Gastrocnemius medialis (tissue), 4 donors: ENCODE measurements at regions not wholly inside any gene's neighbourhood (a gene's known extent, or its start where the extent isn't known, plus 50 kb on each side); places are given as distances from the start of the nearest gene placed in this dataset.

Source experiments
- ATAC-seq, 2 donors: fragments of 150-250 bp; one replicate each; pipeline ENCODE4 v1.9.1; 2016
- DNase-seq, 2 donors: peaks; one replicate each; pipeline ENCODE4 v3.0.0-alpha.2; 2019
- H3K27ac ChIP-seq, 4 donors: fragments of 200-600 bp; sonication (generic); 1 replicate in 1 of 4; 2 replicates in 3 of 4; pipeline ENCODE4 v1.5.1; 2016 to 2018; ENCODE audit warnings: mild to moderate bottlenecking in 2 of 4, moderate library complexity in 1 of 4
- H3K27me3 ChIP-seq, 3 donors: fragments of 200-600 bp; sonication (generic) in 2 of 3; 1 replicate in 1 of 3; 2 replicates in 2 of 3; pipeline versions ENCODE4 v1.5.1 to v1.6.0; 2016 to 2019; ENCODE audit warnings: mild to moderate bottlenecking in 1 of 3, moderate library complexity in 1 of 3
- H3K36me3 ChIP-seq, 2 donors: fragments of 200-600 bp; sonication (generic) in 1 of 2; one replicate each; pipeline ENCODE4 v1.5.1; 2017 to 2018
- H3K4me1 ChIP-seq, 2 donors: fragments of 200-600 bp; sonication (generic) in 1 of 2; one replicate each; pipeline ENCODE4 v1.5.1; 2016 to 2017; ENCODE audit warnings: mild to moderate bottlenecking in 2 of 2
- H3K4me3 ChIP-seq, 4 donors: fragments of 200-600 bp; sonication (generic) in 3 of 4; 1 replicate in 1 of 4; 2 replicates in 3 of 4; pipeline ENCODE4 v1.5.1; 2016 to 2019; ENCODE audit warnings: mild to moderate bottlenecking in 2 of 4
- H3K9me3 ChIP-seq, 3 donors: fragments of 200-600 bp; sonication (generic) in 2 of 3; 1 replicate in 1 of 3; 2 replicates in 2 of 3; pipeline ENCODE4 v1.5.1; 2016 to 2019
- POLR2A ChIP-seq, 2 donors: fragments of 450-650 bp; IDR thresholded peaks; one replicate each; pipeline ENCODE4 v1.6.1; 2017; ENCODE audit warnings: antibody characterized with exemption in 2 of 2, mild to moderate bottlenecking in 2 of 2, moderate library complexity in 2 of 2
- in situ Hi-C, 4 donors: fragments of 200-750 bp; cut with MboI; loops; one replicate each; pipeline versions ENCODE4 v1.15.0 to v1.8.0; 2017; ENCODE audit warnings: low sequenced_read_pairs in 4 of 4
- intact Hi-C: fragments of 100-400 bp; cut with DNase I; formaldehyde crosslinking; loops from one replicate; pipeline ENCODE4 v1.15.1; 2023; ENCODE audit warnings: low total_unique reads
- TF ChIP-seq, protein P1 (sequence below), 5 experiments: fragments of 450-650 bp in 3 of 5; fragments of 200-600 bp in 2 of 5; sonication (generic) in 2 of 5; IDR thresholded peaks in 4 of 5; conservative IDR thresholded peaks in 1 of 5; 1 replicate in 4 of 5; 2 replicates in 1 of 5; pipeline ENCODE4 v1.5.1; 2016 to 2019; ENCODE audit warnings: antibody characterized with exemption in 5 of 5, mild to moderate bottlenecking in 3 of 5, moderate library complexity in 3 of 5

DNA sequence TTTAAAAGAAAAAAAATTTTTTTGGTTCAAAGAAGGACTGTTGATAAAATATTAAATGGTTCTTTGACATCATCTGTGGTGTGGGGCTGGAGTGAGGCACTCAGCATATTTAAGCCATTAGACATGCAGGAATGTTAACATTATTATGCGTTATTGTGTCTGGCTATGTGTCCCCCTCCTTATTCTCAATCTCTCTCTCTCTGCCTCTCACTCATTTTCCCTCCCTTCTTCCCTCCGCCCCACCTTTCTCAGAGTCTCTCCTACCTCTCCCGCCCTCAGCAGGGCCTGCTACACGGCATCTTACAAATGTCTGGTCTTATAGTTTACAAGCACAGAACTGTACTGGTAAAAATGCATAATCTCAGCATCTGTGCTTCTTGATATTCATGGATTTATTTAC, 287.8 kb upstream of the TMEM161B start:
- in situ Hi-C loops (no loop called here), intact Hi-C loops (no loop called here)
- Histone ChIP-seq H3K9me3 (no peaks in the 10 kb centered on the region), H3K4me3 (no peak overlapping the region), H3K27me3 (no peaks in the 10 kb centered on the region), H3K36me3 (no peaks in the 10 kb centered on the region), H3K27ac (no peak overlapping the region), H3K4me1 (no peaks in the 10 kb centered on the region)
- no peak for ATAC-seq
- no peak for DNase-seq
- TF ChIP-seq POLR2A (IDR thresholded peaks at IDR 0.05), result no peak
- TF ChIP-seq, protein P1, sequence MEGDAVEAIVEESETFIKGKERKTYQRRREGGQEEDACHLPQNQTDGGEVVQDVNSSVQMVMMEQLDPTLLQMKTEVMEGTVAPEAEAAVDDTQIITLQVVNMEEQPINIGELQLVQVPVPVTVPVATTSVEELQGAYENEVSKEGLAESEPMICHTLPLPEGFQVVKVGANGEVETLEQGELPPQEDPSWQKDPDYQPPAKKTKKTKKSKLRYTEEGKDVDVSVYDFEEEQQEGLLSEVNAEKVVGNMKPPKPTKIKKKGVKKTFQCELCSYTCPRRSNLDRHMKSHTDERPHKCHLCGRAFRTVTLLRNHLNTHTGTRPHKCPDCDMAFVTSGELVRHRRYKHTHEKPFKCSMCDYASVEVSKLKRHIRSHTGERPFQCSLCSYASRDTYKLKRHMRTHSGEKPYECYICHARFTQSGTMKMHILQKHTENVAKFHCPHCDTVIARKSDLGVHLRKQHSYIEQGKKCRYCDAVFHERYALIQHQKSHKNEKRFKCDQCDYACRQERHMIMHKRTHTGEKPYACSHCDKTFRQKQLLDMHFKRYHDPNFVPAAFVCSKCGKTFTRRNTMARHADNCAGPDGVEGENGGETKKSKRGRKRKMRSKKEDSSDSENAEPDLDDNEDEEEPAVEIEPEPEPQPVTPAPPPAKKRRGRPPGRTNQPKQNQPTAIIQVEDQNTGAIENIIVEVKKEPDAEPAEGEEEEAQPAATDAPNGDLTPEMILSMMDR (IDR thresholded peaks at IDR 0.05 in 4 of 5, conservative IDR thresholded peaks at IDR 0.05 in 1 of 5), result no peak

DNA sequence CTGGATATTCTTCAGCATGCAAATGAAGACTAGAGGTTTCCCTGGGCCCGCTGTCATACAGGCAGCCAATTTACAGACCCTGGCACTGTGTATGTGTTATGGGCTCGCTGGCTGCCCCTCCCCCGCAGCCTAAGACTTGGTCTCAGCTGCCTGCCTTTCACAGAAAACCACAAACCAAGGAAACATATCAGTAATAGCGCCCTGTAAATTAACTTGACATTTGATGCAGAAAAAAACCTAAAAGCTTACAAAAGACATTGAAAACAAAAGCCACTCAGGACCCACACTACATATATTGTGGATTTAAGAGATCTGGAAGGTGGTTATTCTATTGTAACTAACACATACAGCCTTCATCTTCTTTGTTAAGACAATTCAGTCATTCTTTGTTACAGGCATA, 287.0 kb upstream of the TMEM161B start:
- Histone ChIP-seq H3K4me1 (no peaks in the 10 kb centered on the region), H3K27ac (no peak overlapping the region), H3K9me3 (no peaks in the 10 kb centered on the region), H3K4me3 (no peak overlapping the region), H3K27me3 (no peaks in the 10 kb centered on the region), H3K36me3 (no peaks in the 10 kb centered on the region)
- no peak for DNase-seq
- TF ChIP-seq, protein P1 (IDR thresholded peaks at IDR 0.05 in 4 of 5, conservative IDR thresholded peaks at IDR 0.05 in 1 of 5), result no peak
- no peak for TF ChIP-seq POLR2A (IDR thresholded peaks at IDR 0.05)
- in situ Hi-C loops, result no loop called here
- ATAC-seq, result no peak
- intact Hi-C loops, result no loop called here

DNA sequence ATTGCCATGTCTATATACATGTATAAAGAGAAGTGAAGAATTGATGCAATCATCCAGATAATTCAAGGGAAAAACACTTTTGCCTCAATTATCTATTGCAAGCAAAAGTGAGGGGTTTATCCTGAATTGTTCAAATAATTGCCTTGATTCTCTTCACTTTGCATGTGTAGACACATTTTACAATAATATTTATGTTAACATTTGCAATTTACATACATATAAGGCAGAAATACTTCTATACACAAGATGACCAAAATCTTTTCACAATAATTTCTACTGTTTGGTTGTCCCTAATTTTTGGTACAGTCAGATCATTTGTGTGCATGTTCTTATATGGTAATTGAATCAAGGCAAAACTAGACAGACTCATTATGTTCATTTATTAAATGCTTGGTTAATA, 285.3 kb upstream of the TMEM161B start:
- no peaks in the 10 kb centered on the region for H3K4me1 ChIP-seq
- DNase-seq (no peak), ATAC-seq (no peak)
- intact Hi-C loops, result no loop called here
- H3K27me3 ChIP-seq, result no peaks in the 10 kb centered on the region
- in situ Hi-C loops, result no loop called here
- no peak overlapping the region for H3K4me3 ChIP-seq
- no peak for TF ChIP-seq POLR2A (IDR thresholded peaks at IDR 0.05)
- TF ChIP-seq, protein P1 (IDR thresholded peaks at IDR 0.05 in 4 of 5, conservative IDR thresholded peaks at IDR 0.05 in 1 of 5), result no peak
- no peaks in the 10 kb centered on the region for H3K36me3 ChIP-seq
- H3K9me3 ChIP-seq, result no peaks in the 10 kb centered on the region
- H3K27ac ChIP-seq, result no peak overlapping the region

DNA sequence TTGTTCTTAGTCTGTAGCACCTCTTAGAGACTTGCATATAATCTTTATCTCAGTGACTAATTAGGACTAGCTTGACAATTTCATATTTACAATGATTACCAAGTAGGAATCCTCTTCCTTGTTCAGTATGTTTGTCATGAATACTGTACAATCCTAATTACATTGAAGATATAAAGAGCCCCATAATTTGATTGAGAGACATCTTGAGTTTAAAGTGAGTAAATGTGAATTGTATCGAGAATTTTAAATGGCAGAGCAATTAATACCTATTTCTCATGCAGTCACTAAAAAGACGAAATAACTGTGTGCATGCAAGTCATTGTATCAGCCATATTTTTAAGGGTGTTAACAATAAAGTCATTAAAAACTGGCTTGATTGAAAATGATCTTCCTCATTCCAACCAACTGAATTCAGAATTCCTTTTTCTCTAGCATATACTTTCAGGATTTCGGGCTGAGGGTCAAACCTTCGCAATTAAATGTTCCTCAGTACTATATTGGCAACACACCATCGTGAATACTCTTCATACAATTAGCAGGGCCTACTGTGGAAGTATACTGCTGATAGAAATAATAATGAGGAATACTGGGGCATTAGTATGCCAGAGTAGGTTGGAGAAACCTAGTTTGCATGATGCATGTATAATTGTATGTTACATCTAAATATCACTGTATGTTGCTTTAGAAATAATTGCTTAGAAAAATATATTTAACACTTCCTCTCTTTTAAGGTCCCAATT, 284.7 kb upstream of the TMEM161B start:
- TF ChIP-seq POLR2A (IDR thresholded peaks at IDR 0.05), result no peak
- TF ChIP-seq, protein P1 (IDR thresholded peaks at IDR 0.05 in 4 of 5, conservative IDR thresholded peaks at IDR 0.05 in 1 of 5), result no peak
- intact Hi-C loops (no loop called here), in situ Hi-C loops (no loop called here)
- no peak for DNase-seq
- Histone ChIP-seq H3K27me3 (no peaks in the 10 kb centered on the region), H3K4me3 (no peak overlapping the region), H3K36me3 (no peaks in the 10 kb centered on the region), H3K9me3 (no peaks in the 10 kb centered on the region), H3K4me1 (no peaks in the 10 kb centered on the region), H3K27ac (no peak overlapping the region)
- no peak for ATAC-seq

DNA sequence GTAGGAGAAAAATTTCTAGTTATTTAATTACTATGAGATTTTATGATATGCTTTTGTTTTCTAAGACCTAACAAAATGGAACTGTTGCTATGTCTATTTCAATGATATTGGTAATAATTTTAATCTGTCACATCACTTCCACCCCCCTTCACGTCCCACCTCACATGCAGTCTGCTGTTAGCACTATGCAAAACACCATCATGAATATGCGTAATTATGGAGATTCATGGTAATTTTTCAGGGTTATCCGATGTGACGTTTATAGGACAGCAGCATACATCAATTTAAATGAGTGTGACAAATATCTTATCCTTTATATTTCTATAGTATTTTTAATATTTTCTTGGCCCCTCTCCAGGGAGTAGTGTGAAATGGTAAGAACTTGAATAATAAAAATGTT, 283.8 kb upstream of the TMEM161B start:
- no peak for ATAC-seq
- in situ Hi-C loops, result no loop called here
- no peaks in the 10 kb centered on the region for H3K27me3 ChIP-seq
- no peaks in the 10 kb centered on the region for H3K9me3 ChIP-seq
- no peaks in the 10 kb centered on the region for H3K4me1 ChIP-seq
- intact Hi-C loops, result no loop called here
- DNase-seq, result no peak
- H3K27ac ChIP-seq, result no peak overlapping the region
- H3K4me3 ChIP-seq, result no peak overlapping the region
- H3K36me3 ChIP-seq, result no peaks in the 10 kb centered on the region
- no peak for TF ChIP-seq POLR2A (IDR thresholded peaks at IDR 0.05)
- TF ChIP-seq, protein P1 (IDR thresholded peaks at IDR 0.05 in 4 of 5, conservative IDR thresholded peaks at IDR 0.05 in 1 of 5), result no peak
